GM19043 (cell line): ENCODE measurements at regions not wholly inside any gene's neighbourhood (a gene's known extent, or its start where the extent isn't known, plus 50 kb on each side); places are given as distances from the start of the nearest gene placed in this dataset.

Experiments
- ATAC-seq: cut with Tn5 transposase; IDR thresholded peaks from one replicate; pipeline ENCODE4 v1.9.1; 2021; ENCODE audit warnings: low read depth; ENCODE audit not compliant: unreplicated experiment

DNA sequence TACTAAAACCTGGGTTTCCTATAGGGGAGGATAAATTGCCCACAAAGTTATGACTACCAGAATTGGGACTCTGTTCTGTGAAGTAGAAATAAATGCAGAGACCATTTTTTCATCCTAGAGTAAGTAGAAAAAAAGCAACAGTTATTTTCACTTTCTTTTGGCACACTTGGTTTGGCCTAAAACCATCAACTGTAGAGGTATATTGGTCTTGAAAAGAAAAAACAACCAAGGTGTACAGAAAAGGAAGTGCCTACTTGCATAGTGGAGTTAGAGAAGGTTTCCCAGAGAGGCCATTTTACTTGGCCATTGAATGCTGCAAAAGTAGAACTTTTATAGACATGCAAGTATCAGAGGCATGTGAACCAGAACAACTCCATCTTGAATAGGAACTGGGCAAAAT, 89.4 kb upstream of the TACR1 start:
- ATAC-seq = no peak

DNA sequence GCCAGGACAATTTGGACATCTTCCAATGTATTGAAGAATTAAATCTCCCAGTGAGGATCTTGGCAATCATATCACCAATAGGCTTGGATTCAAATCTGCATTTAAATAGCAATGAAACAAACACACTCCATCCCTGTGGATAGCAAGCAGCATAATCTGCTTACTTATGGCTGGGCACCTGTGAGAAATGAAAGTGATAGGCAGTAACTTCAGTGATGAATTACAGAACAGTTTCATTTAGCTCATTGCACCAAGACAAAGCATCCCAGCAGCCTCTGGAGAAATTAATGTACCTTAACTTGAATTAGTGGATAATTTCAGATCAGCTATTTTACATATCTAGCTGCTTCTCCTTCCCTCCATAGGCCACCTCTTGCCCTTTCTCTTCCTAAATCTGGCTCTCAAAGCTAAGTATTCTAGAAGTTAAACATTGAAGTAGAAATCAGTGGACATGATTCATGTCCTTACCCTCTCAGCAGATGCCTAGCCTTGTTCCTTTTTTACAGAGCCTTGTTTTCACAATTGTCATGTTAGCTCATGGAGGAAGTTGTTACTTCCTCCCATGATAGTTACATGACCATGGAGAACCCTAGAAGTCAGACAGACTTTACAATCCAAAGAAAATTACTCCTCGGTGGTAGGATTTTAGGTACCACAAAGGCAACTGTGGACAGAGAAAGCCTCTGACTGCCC, 88.5 kb upstream of the TACR1 start:
- peak; percentile 54 for ATAC-seq

DNA sequence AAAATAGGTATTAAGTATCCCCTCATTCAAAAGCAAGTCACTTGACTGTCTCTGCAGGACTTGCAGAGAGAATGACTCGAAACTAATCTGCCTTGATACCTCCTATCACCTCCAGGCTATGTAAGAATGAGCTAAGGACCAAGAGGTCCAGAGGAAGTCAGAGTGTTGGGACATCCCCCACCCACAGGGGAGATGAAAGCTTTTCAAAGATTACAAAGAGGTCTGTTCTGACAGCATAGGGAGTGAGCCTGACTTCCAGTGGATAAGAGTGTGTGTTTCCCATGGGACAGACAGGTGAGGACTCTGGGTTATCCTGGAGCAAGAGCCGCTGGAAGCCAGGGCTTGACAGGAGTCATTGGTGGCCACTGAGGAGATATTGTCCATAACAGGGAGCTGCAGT, 85.0 kb upstream of the TACR1 start:
- ATAC-seq = no peak

DNA sequence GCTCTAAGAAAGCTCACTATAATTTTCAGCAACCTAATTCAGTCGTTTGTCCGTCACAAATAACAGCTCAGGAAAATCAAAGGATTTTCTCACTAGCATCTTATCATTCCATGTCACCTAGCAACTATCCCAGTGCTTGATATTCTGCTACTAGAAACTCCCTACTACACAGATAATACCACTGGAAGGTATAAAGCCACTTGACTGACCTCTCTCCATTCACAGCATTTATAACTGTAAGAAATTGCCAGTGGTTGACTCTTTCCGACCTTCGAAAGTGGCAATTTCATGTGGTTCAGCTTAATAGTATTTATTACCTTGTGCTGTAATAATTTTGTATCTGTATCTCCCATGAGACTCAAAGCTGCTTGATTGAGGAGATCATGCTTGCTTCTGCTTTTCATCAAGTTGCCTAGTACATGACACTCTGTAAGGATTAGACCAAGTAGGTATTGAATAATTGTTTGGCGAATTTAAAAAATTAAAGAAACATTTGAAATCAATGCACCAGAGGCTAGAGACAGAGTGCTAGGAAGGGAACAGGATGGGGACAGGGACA, 79.6 kb upstream of the TACR1 start:
- ATAC-seq = no peak

DNA sequence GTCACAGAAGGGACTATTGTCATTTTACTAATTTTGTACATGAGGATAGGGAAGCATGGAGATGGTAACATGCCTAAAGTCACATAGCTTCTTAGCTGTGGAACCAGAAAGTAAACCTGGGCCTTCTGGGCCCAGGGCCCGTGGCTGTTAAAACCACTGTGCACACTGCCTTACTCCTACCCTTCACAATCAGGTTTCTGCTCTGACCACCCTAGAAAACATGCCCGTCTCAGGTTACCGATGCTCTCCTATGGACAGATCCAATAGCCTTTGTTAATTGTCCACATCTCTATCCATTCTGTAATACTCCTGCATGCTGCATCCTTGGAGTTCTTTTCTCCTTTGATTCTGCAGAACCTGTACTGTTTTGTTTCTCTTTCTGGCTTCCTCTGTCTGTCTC, 79.0 kb upstream of the TACR1 start:
- no peak for ATAC-seq

DNA sequence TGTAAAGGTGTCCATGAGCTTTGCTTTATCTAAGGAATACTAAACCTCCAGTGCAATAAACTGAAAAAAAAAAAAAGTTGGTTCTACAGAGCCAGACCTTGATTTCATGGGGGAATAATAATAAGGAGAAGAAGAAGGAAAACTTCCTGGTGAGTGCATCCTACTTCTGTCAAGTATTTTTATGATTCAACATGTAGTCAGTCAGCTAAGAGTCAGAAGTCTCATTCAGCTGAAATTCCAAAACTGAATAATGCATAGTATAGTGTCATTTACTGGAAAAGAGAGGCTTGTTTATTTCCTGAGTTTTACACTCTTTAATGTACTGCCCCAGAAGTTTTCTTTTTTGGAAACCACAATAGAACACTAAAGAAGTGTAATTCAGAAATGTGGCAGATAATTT, 77.8 kb upstream of the TACR1 start:
- no peak for ATAC-seq

DNA sequence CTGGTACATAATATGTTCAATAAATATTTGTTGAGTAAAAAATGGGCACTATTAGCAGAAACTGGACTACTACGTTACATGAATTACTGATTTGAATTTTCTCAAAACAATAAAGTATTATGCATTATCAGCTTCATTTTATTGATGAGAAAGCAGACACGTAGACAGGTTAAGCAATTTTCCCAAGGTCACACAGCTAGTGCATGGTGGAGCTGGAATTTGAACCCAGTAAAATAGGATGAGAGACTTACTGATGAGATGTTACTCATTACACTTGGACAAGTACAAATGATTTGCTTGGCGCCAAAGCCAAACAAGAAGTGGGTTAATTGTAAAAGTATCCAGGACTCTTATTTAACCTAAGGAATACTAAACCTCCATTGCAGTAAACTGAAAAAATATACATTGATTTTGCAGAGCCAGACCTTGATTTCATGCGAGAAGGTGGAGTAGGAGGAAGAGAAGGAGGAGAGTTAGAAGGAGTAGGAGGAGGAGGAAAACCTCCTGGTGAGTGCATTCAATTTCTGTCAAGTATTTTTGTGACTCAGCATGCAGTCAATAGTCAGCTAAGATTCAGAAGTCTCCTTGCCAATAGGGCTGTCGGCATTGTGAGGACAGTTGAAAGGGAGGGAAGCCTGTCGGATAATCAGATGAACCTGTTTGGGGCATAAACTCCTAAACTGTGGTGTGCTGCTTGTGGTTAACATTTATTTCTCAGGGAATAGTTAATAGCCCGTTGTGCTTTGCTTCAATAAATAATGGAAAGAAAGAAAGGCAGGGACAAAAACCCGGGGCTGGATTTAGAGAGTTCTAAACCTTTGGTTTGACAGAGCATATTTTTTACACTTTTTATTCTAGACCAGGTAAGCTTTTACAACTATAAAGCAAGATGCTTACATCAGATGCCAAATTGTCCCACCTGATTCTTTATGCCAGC, 77.0 kb upstream of the TACR1 start:
- ATAC-seq = no peak

DNA sequence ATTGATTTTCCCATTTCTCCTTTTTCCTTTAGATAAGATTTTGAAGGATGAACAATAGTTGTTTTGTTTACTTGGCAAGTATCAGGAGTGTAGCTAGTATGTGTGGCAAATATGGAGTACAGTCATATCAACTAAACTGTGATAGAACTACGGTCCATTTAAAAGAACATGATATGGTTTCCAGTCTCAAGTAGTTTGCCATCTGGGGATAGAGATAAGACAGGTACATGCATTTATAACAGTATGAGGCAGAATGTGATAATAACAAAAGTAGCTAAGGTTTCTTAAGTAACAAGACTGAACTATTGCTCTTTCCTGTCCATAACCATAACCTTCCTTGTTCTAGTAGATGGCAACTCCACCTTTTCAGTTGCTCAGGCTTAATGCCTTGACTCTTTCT, 75.6 kb upstream of the TACR1 start:
- ATAC-seq = no peak

DNA sequence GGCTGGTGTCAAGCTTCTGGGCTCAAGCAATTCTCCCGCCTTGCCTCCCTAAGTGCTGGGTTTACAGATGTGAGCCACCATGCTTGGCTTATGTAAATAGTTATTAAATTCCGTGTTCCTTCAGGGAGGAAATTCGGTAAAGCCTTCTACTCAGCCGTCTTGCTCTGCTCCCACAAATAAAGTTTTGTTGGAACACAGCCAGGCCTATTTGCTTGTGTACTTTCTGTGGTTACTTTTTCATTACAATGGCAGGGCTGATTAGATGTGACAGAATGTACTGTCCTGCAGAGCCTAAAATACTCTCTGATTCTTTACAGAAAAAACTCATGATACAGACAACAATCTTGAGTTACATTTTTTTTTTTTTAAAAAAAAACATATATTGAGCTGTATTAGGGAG, 68.8 kb upstream of the TACR1 start:
- ATAC-seq = no peak

DNA sequence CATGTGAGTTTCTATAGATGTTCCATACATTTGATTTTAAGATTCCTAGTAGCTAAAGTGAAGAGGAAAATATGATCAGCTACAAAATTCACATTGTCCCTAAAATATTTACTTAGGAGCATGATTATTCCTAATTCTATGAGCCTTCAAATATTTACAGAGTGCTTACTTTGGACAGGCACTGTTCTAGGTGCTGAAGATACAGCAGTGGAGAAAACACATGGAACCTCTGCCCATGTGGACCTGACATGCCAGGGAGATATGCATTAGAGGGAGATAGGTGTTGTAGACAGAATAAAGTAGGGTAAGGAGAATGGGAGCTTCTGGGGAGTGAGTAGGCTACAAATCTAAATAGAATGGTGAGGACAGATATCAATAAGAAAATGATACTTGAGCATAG, 62.6 kb upstream of the TACR1 start:
- no peak for ATAC-seq

DNA sequence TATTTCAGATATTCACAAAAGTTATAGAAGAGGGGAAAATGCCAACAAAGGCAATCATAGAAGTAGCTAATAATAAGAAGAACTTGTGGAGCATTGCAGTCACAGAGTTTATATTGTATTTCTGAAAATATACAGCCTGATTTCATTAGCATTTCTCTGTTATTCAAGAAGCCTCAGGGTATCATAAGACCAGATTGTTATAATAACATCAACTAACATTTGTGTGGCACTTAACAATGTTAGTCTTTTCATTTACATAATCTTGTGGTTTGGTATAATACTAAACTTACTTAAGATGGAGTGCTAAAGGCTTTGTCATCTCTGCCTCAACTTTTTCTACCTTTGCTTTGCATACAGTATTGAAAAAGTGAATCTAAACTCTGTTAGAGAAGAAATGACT, 61.6 kb upstream of the TACR1 start:
- ATAC-seq = no peak

DNA sequence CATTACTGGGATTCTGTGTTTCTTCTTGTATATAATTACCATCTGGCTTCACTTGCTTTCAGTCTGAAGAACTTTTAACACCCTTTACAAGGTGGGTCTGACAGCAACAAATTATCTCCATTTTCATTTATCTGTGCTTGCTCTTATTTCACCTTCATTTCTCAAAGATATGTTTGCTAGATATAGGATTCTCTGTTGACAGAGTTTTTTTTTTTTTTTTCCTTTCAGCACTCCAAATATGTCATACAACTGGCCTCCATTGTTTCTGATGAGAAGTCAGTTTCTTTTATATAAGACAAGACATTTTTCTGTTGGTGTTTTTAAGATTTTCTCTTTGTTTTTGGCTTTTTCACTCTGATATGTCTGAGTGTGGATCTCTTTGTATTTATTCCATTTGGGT, 59.3 kb upstream of the TACR1 start:
- no peak for ATAC-seq

DNA sequence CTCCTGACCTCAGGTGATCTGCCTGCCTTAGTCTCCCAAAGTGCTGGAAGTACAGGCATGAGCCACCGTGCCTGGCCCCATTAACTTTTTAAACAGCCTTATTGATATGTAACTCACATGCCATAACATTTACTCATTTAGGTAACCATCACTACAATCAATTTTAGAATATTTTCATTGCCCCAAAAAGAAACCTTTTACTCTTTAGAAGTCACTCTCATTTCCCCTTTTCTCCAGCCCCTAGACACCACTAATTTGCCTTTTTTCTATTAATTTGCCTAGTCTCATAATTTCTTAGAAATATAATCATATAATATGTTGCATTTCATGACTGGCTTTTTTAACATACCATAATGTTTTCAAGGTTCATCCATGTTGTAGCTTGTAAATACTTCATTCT, 57.2 kb upstream of the TACR1 start:
- ATAC-seq = no peak

DNA sequence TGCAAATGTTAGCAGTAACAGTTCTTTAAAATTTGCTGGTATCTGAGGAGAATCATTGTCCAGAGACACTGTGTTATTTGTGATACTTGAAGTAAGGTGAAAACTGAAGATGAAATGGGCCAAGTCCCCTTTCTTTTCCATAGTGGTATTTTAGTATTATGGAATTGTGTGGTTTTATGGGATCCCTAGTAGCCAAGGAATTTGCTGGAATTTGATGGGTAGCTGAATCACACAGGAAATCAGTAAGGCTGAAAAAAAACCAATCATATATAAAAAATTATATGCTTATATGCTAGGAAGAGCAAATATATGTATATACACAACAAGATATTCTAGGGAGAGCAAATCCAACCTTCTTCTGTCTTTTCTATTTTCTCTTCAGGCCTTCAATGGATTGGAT, 54.2 kb upstream of the TACR1 start:
- ATAC-seq = no peak

DNA sequence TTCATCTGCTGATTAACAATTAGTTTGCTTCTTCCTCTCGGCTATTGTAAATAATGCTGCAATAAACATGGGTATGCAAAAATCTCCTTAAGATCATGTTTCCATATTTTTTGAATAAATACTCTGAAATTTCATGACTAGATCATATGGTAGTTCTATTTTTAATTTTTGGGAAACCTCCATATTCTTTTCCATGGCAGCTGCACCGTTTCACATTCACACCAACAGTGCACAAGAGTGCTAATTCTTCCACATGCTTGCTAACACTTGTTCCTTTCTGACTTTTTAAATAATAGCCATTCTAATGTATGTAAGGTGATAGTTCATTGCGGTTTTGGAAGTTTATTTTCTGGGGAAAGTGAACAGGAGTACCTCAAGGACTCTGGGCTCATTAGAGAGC, 52.6 kb upstream of the TACR1 start:
- ATAC-seq = no peak
